ENCODE measurements at regions not wholly inside any gene's neighbourhood (a gene's known extent, or its start where the extent isn't known, plus 50 kb on each side); places are given as distances from the start of the nearest gene placed in this dataset.
"Not testable (repeated sequence)": the region's sequence is repeated elsewhere in the genome, so short reads cannot be mapped to it uniquely, and the experiment has no call there.

DNA sequence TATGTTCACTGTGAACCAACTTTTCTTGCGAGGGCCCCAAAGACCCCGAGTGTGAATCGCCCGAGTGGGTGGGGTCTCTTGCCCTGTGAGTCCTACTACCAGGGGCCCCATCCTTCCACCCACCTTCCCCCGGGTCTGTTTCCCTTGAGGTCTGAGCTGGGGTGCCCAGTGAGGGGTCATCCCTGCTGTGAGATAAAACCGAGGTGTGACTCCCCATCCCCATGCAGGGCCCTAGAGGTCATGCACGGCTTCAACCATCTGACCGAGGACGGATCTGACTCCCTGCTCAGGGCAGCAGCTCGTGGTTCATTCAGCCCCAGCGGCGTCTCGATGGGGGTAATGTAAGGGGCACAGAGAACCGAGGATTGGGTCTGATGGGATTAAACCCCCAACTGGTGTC lies 103.1 kb upstream of the SULF2 start:
- no peaks in the 10 kb centered on the region for H3K9me3 ChIP-seq
- TF ChIP-seq, protein P1, sequence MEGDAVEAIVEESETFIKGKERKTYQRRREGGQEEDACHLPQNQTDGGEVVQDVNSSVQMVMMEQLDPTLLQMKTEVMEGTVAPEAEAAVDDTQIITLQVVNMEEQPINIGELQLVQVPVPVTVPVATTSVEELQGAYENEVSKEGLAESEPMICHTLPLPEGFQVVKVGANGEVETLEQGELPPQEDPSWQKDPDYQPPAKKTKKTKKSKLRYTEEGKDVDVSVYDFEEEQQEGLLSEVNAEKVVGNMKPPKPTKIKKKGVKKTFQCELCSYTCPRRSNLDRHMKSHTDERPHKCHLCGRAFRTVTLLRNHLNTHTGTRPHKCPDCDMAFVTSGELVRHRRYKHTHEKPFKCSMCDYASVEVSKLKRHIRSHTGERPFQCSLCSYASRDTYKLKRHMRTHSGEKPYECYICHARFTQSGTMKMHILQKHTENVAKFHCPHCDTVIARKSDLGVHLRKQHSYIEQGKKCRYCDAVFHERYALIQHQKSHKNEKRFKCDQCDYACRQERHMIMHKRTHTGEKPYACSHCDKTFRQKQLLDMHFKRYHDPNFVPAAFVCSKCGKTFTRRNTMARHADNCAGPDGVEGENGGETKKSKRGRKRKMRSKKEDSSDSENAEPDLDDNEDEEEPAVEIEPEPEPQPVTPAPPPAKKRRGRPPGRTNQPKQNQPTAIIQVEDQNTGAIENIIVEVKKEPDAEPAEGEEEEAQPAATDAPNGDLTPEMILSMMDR (IDR thresholded peaks at IDR 0.05), result no peak
- TF ChIP-seq POLR2A (IDR thresholded peaks at IDR 0.05), result no peak
- ATAC-seq (no peak), DNase-seq (no peak)
- H3K27me3 ChIP-seq, result no peaks in the 10 kb centered on the region
- WGBS, 2 donors, result 63 to 68% methylated on average over 7 to 14 of the region's 14 CpGs
- no peak overlapping the region for H3K4me3 ChIP-seq
- H3K27ac ChIP-seq, result no peak overlapping the region
- no peaks in the 10 kb centered on the region for H3K36me3 ChIP-seq (replicated peaks in 1 of 2; ENCODE audit: insufficient read depth in 1 of 2, low read depth in 2 of 2)
- H3K4me1 ChIP-seq, result no peaks in the 10 kb centered on the region
- intact Hi-C loops (cut with DNase I), result no loop called here

DNA sequence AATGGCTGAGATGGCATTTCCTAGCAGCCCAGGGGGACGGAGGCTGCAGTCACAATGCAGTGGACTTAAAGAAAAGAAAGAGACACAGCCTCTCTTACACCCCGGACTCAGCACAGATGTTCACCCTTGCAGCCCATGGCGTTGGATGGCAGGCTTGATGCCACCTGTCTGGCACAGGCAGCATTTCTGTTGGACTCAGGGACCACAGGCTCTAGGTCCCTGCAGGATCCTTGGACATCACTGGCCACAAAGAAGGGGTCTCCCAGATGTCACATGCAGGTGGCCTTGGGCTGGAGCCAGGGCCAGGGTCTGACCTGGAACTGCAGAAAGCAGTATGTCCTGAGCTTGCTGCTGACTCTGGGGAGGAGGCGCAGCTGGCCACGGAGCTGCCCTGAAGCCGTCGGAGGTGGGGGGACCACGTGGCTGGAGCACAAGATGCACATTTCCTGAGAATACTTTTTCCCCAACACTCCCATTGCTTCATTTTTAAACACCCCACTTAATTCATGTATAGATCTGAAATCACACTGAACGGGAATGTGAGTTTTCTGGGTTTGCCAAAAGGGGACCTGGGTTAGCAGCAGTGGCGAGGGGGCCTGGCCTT lies 102.3 kb upstream of the SULF2 start:
- H3K36me3 ChIP-seq (replicated peaks in 1 of 2; ENCODE audit: insufficient read depth in 1 of 2, low read depth in 2 of 2), result no peaks in the 10 kb centered on the region
- H3K9me3 ChIP-seq, result no peaks in the 10 kb centered on the region
- no peak for TF ChIP-seq POLR2A (IDR thresholded peaks at IDR 0.05)
- TF ChIP-seq, protein P1 (IDR thresholded peaks at IDR 0.05), result no peak
- ATAC-seq (no peak), DNase-seq (no peak)
- no peak overlapping the region for H3K27ac ChIP-seq
- WGBS, 2 donors, result 57 to 59% methylated on average over 10 of the region's 10 CpGs
- intact Hi-C loops (cut with DNase I), result no loop called here
- H3K27me3 ChIP-seq, result no peaks in the 10 kb centered on the region
- H3K4me3 ChIP-seq, result no peak overlapping the region
- no peaks in the 10 kb centered on the region for H3K4me1 ChIP-seq

DNA sequence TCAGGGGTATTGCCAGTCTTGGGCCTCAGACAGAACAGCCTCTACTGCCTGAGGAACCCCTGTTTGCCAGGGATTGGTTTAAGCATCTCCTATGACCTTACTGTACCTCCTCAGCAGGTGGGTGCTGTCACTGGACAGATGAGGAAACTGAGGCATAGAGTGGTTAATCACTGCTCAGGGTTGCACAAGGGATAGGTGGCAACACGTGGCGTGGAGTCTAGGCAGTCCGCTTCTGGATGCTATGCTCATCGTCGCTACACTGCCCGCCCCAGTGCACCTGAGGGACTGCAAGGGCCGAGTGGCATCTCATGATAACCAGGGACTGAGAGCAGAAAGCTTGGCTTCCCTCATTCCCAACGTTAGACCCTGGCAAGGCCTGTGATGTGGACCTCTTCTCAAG lies 101.8 kb upstream of the SULF2 start:
- no peak for ATAC-seq
- no peaks in the 10 kb centered on the region for H3K9me3 ChIP-seq
- intact Hi-C loops (cut with DNase I), result no loop called here
- no peak overlapping the region for H3K4me3 ChIP-seq
- WGBS, 2 donors, result 44 to 62% methylated on average over 5 to 8 of the region's 8 CpGs
- H3K4me1 ChIP-seq, result no peaks in the 10 kb centered on the region
- DNase-seq, result no peak
- TF ChIP-seq, protein P1 (IDR thresholded peaks at IDR 0.05), result no peak
- TF ChIP-seq POLR2A (IDR thresholded peaks at IDR 0.05), result no peak
- H3K27ac ChIP-seq, result no peak overlapping the region
- H3K36me3 ChIP-seq (replicated peaks in 1 of 2; ENCODE audit: insufficient read depth in 1 of 2, low read depth in 2 of 2), result no peaks in the 10 kb centered on the region
- H3K27me3 ChIP-seq, result no peaks in the 10 kb centered on the region

DNA sequence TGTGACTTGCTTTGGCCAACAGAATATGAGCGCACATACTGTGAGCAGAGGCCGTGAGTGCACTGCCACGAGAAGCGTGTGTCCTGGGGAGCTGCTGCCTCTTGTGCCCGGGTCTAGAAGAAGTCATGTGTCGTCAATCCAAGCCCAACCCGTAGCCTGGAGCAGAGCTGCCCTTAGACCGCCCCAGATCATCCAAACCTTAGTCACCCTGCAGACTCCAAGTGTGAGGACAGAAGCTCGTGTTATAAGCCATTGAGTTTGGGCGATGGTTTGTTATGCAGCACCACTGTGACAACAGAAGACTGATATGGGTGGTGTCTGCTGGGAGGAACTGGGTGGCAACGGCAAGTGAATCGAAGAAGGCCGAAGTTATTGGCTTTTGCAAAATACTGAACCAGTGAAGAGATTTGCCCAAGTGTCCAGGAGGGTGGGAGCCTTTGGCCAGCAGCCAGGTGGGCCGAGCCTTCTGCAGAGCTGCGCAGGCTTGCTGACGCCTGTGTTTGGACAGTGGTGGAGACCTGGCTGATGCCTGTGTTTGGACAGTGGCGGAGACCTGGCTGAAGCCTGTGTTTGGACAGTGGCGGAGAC lies 101.3 kb upstream of the SULF2 start:
- Histone ChIP-seq H3K4me1 (no peaks in the 10 kb centered on the region), H3K9me3 (no peaks in the 10 kb centered on the region), H3K36me3 (replicated peaks in 1 of 2; ENCODE audit: insufficient read depth in 1 of 2, low read depth in 2 of 2) (no peaks in the 10 kb centered on the region), H3K27me3 (no peaks in the 10 kb centered on the region), H3K4me3 (no peak overlapping the region), H3K27ac (no peak overlapping the region)
- intact Hi-C loops (cut with DNase I), result no loop called here
- ATAC-seq, result no peak
- DNase-seq, result no peak
- TF ChIP-seq, protein P1 (IDR thresholded peaks at IDR 0.05), result no peak
- no peak for TF ChIP-seq POLR2A (IDR thresholded peaks at IDR 0.05)
- WGBS, 2 donors, result 55 to 81% methylated on average over 10 to 18 of the region's 18 CpGs

DNA sequence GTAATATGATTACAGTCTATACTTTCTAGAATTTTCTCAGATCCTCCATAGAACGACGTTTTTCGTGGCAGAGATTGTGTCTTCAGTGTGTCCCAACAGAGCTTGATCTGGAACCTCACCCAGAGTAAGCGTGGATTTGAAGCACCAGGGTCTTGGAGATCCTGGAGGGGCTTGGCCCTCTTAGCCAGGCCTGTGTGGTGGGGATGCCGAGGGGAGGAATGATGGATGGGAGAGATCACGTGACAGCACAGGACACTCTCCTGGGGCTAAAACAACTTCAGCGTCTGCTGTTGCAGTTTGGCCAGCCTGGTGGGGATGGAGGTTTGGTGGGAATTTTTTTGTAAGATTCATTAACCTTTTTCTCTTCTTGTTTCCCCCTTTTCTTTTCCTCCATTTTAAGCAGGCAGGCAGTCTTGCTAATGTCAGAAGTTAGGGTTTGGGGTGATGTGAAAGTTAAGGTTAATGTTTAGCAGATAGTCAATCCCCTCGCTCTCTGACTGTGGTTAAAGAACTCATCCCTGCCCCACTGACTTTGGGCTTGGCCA lies 100.7 kb upstream of the SULF2 start:
- Histone ChIP-seq H3K27ac (no peak overlapping the region), H3K4me3 (no peak overlapping the region), H3K36me3 (replicated peaks in 1 of 2; ENCODE audit: insufficient read depth in 1 of 2, low read depth in 2 of 2) (no peaks in the 10 kb centered on the region), H3K27me3 (no peaks in the 10 kb centered on the region), H3K9me3 (no peaks in the 10 kb centered on the region), H3K4me1 (no peaks in the 10 kb centered on the region)
- 45 to 51% methylated on average over 8 of the region's 8 CpGs for WGBS, 2 donors
- intact Hi-C loops (cut with DNase I), result no loop called here
- DNase-seq (no peak), ATAC-seq (no peak)
- no peak for TF ChIP-seq POLR2A (IDR thresholded peaks at IDR 0.05)
- TF ChIP-seq, protein P1 (IDR thresholded peaks at IDR 0.05), result no peak

DNA sequence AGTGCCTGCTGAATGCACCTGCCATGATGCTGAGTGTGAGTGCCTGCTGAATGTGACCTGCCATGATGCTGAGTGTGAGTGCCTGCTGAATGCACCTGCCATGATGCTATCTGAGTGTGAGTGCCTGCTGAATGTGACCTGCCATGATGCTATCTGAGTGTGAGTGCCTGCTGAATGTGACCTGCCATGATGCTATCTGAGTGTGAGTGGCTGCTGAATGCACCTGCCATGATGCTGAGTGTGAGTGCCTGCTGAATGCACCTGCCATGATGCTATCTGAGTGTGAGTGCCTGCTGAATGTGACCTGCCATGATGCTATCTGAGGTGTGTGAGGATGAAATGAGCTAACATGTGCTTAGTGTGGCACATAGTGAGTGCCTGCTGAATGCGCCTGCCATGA lies 98.7 kb upstream of the SULF2 start:
- H3K4me3 ChIP-seq; H3K36me3 ChIP-seq (replicated peaks in 1 of 2; ENCODE audit: insufficient read depth in 1 of 2, low read depth in 2 of 2); intact Hi-C loops (cut with DNase I); H3K4me1 ChIP-seq; DNase-seq; ATAC-seq; H3K27ac ChIP-seq; H3K9me3 ChIP-seq; H3K27me3 ChIP-seq: not testable (repeated sequence)
- WGBS, 2 donors, result 79% methylated on average over 1 of the region's 1 CpG; no CpG with 5 or more reads in 1 of the 2 donors

Measured in body of pancreas (tissue), 4 donors.